Ramos (cell line): ENCODE measurements at regions not wholly inside any gene's neighbourhood (a gene's known extent, or its start where the extent isn't known, plus 50 kb on each side); places are given as distances from the start of the nearest gene placed in this dataset.

Experiments used
- in situ Hi-C: fragments of 300-500 bp; cut with MboI; formaldehyde crosslinking; loops from one replicate; pipeline ENCODE4 v1.14.3; 2022; ENCODE audit warnings: low sequenced_read_pairs; ENCODE audit not compliant: unreplicated experiment

- in situ Hi-C loops, result loop anchor here (25.0 kb wide), 1 partner anchor 1042 kb away; no protein-coding TSS in a partner anchor
Measured at GRCh38 chrX:15128861-15129260, 141.0 kb downstream of the ASB9 start.

GRCh38 chrX:15127010-15127409 lies 142.9 kb downstream of the ASB9 start:
- in situ Hi-C loops, result loop anchor here (25.0 kb wide), 1 partner anchor 1040 kb away; no protein-coding TSS in a partner anchor

GRCh38 chrX:15116900-15117299 lies 153.0 kb downstream of the ASB9 start:
- in situ Hi-C loops, result no loop called here

- in situ Hi-C loops, result no loop called here
Measured at GRCh38 chrX:15114743-15115566, 154.9 kb downstream of the ASB9 start.

- in situ Hi-C loops, result no loop called here
Measured at GRCh38 chrX:15107367-15107988, 162.4 kb downstream of the ASB9 start.

- in situ Hi-C loops, result no loop called here
Measured at GRCh38 chrX:15098505-15098904, 171.4 kb downstream of the ASB9 start.

GRCh38 chrX:15087747-15088146 lies 182.1 kb downstream of the ASB9 start:
- in situ Hi-C loops, result no loop called here

GRCh38 chrX:15073313-15073712 lies 196.6 kb downstream of the ASB9 start:
- in situ Hi-C loops, result no loop called here

GRCh38 chrX:15072880-15073279 lies 197.0 kb downstream of the ASB9 start:
- in situ Hi-C loops, result no loop called here

- in situ Hi-C loops, result no loop called here
Measured at GRCh38 chrX:15072259-15072658, 197.6 kb downstream of the ASB9 start.

- in situ Hi-C loops, result no loop called here
Measured at GRCh38 chrX:15059474-15059873, 186.3 kb downstream of the MOSPD2 start.

GRCh38 chrX:15056044-15056443 lies 182.8 kb downstream of the MOSPD2 start:
- in situ Hi-C loops, result no loop called here

- in situ Hi-C loops, result no loop called here
Measured at GRCh38 chrX:15055146-15055930, 182.1 kb downstream of the MOSPD2 start.

GRCh38 chrX:15050395-15050794 lies 177.2 kb downstream of the MOSPD2 start:
- in situ Hi-C loops, result no loop called here

- in situ Hi-C loops, result no loop called here
Measured at GRCh38 chrX:15043538-15043937, 170.3 kb downstream of the MOSPD2 start.

GRCh38 chrX:15033917-15034316 lies 160.7 kb downstream of the MOSPD2 start:
- in situ Hi-C loops, result no loop called here

- in situ Hi-C loops, result no loop called here
Measured at GRCh38 chrX:15017491-15017890, 144.3 kb downstream of the MOSPD2 start.

- in situ Hi-C loops, result no loop called here
Measured at GRCh38 chrX:15016051-15016450, 142.8 kb downstream of the MOSPD2 start.

- in situ Hi-C loops, result no loop called here
Measured at GRCh38 chrX:15014281-15014680, 141.1 kb downstream of the MOSPD2 start.

GRCh38 chrX:15013461-15013860 lies 140.2 kb downstream of the MOSPD2 start:
- in situ Hi-C loops, result no loop called here

GRCh38 chrX:14997271-14997670 lies 124.0 kb downstream of the MOSPD2 start:
- in situ Hi-C loops, result no loop called here
